Esophagus muscularis mucosa (tissue), 3 donors: ENCODE measurements at regions not wholly inside any gene's neighbourhood (a gene's known extent, or its start where the extent isn't known, plus 50 kb on each side); places are given as distances from the start of the nearest gene placed in this dataset.

Experiments
- POLR2A ChIP-seq: fragments of 450-650 bp; IDR thresholded peaks from one replicate; pipeline ENCODE4 v1.6.1; 2017; ENCODE audit warnings: antibody characterized with exemption, moderate library complexity, mild to moderate bottlenecking, low read depth
- TF ChIP-seq, protein P1 (sequence below), 3 experiments: fragments of 200-600 bp in 2 of 3; fragments of 450-650 bp in 1 of 3; sonication (generic) in 2 of 3; IDR thresholded peaks; one replicate each; pipeline ENCODE4 v1.5.1; 2017 to 2019; ENCODE audit warnings: antibody characterized with exemption in 3 of 3, mild to moderate bottlenecking in 2 of 3, moderate library complexity in 1 of 3

DNA sequence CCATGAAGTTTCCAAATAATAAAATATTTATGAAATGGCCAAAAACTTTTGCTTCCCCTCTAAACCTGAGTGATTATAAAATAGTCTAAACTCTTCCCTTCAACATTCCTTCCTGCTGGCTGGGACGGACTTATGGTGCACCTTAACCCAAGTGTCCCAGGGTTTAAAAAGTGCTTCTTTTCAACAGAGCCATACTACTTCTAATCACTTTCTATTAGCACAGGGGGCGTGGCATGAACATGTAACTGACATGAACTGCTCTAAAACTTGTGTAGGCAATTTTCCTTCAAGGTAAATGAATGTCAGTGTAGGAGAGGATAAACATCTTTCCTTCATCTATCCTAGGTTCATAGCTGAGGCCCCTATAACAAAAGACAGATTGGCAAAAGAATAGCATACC, 163.6 kb upstream of the RIMS1 start:
- TF ChIP-seq, protein P1, sequence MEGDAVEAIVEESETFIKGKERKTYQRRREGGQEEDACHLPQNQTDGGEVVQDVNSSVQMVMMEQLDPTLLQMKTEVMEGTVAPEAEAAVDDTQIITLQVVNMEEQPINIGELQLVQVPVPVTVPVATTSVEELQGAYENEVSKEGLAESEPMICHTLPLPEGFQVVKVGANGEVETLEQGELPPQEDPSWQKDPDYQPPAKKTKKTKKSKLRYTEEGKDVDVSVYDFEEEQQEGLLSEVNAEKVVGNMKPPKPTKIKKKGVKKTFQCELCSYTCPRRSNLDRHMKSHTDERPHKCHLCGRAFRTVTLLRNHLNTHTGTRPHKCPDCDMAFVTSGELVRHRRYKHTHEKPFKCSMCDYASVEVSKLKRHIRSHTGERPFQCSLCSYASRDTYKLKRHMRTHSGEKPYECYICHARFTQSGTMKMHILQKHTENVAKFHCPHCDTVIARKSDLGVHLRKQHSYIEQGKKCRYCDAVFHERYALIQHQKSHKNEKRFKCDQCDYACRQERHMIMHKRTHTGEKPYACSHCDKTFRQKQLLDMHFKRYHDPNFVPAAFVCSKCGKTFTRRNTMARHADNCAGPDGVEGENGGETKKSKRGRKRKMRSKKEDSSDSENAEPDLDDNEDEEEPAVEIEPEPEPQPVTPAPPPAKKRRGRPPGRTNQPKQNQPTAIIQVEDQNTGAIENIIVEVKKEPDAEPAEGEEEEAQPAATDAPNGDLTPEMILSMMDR (IDR thresholded peaks at IDR 0.05): no peak
- no peak for TF ChIP-seq POLR2A
